Right atrium auricular region (tissue), 2 donors: ENCODE measurements at regions not wholly inside any gene's neighbourhood (a gene's known extent, or its start where the extent isn't known, plus 50 kb on each side); places are given as distances from the start of the nearest gene placed in this dataset.
"Not testable (repeated sequence)": the region's sequence is repeated elsewhere in the genome, so short reads cannot be mapped to it uniquely, and the experiment has no call there.

Experiments
- DNase-seq: peaks from one replicate; pipeline ENCODE4 v3.0.0-alpha.2; 2019; ENCODE audit warnings: low spot score
- H3K27ac ChIP-seq, 2 donors: fragments of 200-600 bp; sonication (generic); 1 replicate in 1 of 2; 2 replicates in 1 of 2; pipeline ENCODE4 v1.5.1; 2016 to 2019
- H3K27me3 ChIP-seq, 2 donors: fragments of 200-600 bp; sonication (generic); one replicate each; pipeline versions ENCODE4 v1.5.1 to v1.6.0; 2017 to 2019
- H3K36me3 ChIP-seq: fragments of 200-600 bp; sonication (generic); one replicate; pipeline ENCODE4 v1.5.1; 2016
- H3K4me1 ChIP-seq, 2 donors: fragments of 200-600 bp; sonication (generic); one replicate each; pipeline versions ENCODE4 v1.5.1 to v1.6.0; 2017 to 2019
- H3K4me3 ChIP-seq, 2 donors: fragments of 200-600 bp; sonication (generic); 1 replicate in 1 of 2; 2 replicates in 1 of 2; pipeline ENCODE4 v1.5.1; 2017 to 2019; ENCODE audit warnings: mild to moderate bottlenecking in 1 of 2, moderate library complexity in 1 of 2
- H3K9me3 ChIP-seq, 2 donors: fragments of 200-600 bp; sonication (generic); one replicate each; pipeline ENCODE4 v1.5.1; 2019
- CTCF ChIP-seq, 2 donors: fragments of 200-600 bp; sonication (generic); IDR thresholded peaks; one replicate each; pipeline ENCODE4 v1.5.1; 2019; ENCODE audit warnings: antibody characterized with exemption in 2 of 2

GRCh38 chr5:82938901-82939725, 138.1 kb downstream of the TMEM167A start:
- H3K27me3 ChIP-seq: no peaks in the 10 kb centered on the region

GRCh38 chr5:82932473-82933220, 144.5 kb downstream of the TMEM167A start:
- not testable (repeated sequence) for H3K36me3 ChIP-seq, DNase-seq

More at GRCh38 chr5:82938901-82939725, 138.1 kb downstream of the TMEM167A start:
- H3K4me1 ChIP-seq: no peaks in the 10 kb centered on the region
- no peaks in the 10 kb centered on the region for H3K36me3 ChIP-seq
- no peak for DNase-seq
- peaks cover 0 to 1% of the 10 kb centered on the region in 2 donors for H3K9me3 ChIP-seq
- no peak overlapping the region for H3K27ac ChIP-seq
- H3K4me3 ChIP-seq: no peak overlapping the region
- TF ChIP-seq CTCF (IDR thresholded peaks at IDR 0.05): no peak

GRCh38 chr5:82931110-82931509, 146.1 kb downstream of the TMEM167A start:
- Histone ChIP-seq H3K27ac (no peak overlapping the region), H3K36me3 (no peaks in the 10 kb centered on the region), H3K4me3 (no peak overlapping the region), H3K9me3 (no peaks in the 10 kb centered on the region), H3K4me1 (no peaks in the 10 kb centered on the region), H3K27me3 (no peaks in the 10 kb centered on the region)
- no peak for TF ChIP-seq CTCF (IDR thresholded peaks at IDR 0.05)
- no peak for DNase-seq

More at GRCh38 chr5:82932473-82933220, 144.5 kb downstream of the TMEM167A start:
- H3K27me3 ChIP-seq, H3K9me3 ChIP-seq, H3K27ac ChIP-seq, H3K4me1 ChIP-seq, H3K4me3 ChIP-seq: not testable (repeated sequence)

- H3K4me1 ChIP-seq: no peaks in the 10 kb centered on the region
- TF ChIP-seq CTCF (IDR thresholded peaks at IDR 0.05): no peak
- no peak overlapping the region for H3K4me3 ChIP-seq
- no peak overlapping the region for H3K27ac ChIP-seq
- H3K36me3 ChIP-seq: no peaks in the 10 kb centered on the region
- no peak for DNase-seq
- no peaks in the 10 kb centered on the region for H3K9me3 ChIP-seq
- H3K27me3 ChIP-seq: no peaks in the 10 kb centered on the region
Observed at GRCh38 chr5:82925061-82925411, 152.2 kb downstream of the TMEM167A start.

GRCh38 chr5:82924226-82925060, 152.8 kb downstream of the TMEM167A start:
- no peaks in the 10 kb centered on the region for H3K4me1 ChIP-seq
- H3K36me3 ChIP-seq: no peaks in the 10 kb centered on the region
- no peaks in the 10 kb centered on the region for H3K27me3 ChIP-seq
- no peaks in the 10 kb centered on the region for H3K9me3 ChIP-seq
- no peak for DNase-seq
- H3K27ac ChIP-seq: no peak overlapping the region
- no peak overlapping the region for H3K4me3 ChIP-seq
- no peak for TF ChIP-seq CTCF (IDR thresholded peaks at IDR 0.05)
